Stomach (tissue), 8 donors: ENCODE measurements at regions not wholly inside any gene's neighbourhood (a gene's known extent, or its start where the extent isn't known, plus 50 kb on each side); places are given as distances from the start of the nearest gene placed in this dataset.

Source experiments
- DNase-seq, 2 donors: peaks; one replicate each; pipeline versions ENCODE4 v3.0.0 to v3.0.0-alpha.2; 2013 to 2019
- H3K27ac ChIP-seq, 5 donors: fragments of 200-600 bp in 4 of 5; sonication (generic) in 4 of 5; one replicate each; pipeline ENCODE4 v1.5.1; 2013 to 2019; ENCODE audit warnings: mild to moderate bottlenecking in 1 of 5, moderate library complexity in 1 of 5
- H3K27me3 ChIP-seq, 3 donors: fragments of 200-600 bp; sonication (generic); one replicate each; pipeline ENCODE4 v1.5.1; 2017 to 2019; ENCODE audit warnings: mixed run types in 1 of 3
- H3K36me3 ChIP-seq, 4 donors: fragments of 200-600 bp; sonication (generic); 1 replicate in 3 of 4; 2 replicates in 1 of 4; pipeline ENCODE4 v1.5.1; 2016 to 2019
- H3K4me1 ChIP-seq, 4 donors: fragments of 200-600 bp; sonication (generic); one replicate each; pipeline ENCODE4 v1.5.1; 2016 to 2019
- H3K4me3 ChIP-seq, 4 donors: fragments of 200-600 bp; sonication (generic) in 3 of 4; one replicate each; pipeline ENCODE4 v1.5.1; 2016 to 2019; ENCODE audit warnings: mild to moderate bottlenecking in 1 of 4
- H3K9me3 ChIP-seq, 4 donors: fragments of 200-600 bp; sonication (generic); one replicate each; pipeline ENCODE4 v1.5.1; 2016 to 2019
- CTCF ChIP-seq, 7 experiments: fragments of 450-650 bp in 4 of 7; fragments of 200-600 bp in 3 of 7; sonication (generic) in 3 of 7; IDR thresholded peaks; one replicate each; pipeline ENCODE4 v1.5.1; 2016 to 2019; ENCODE audit warnings: antibody characterized with exemption in 7 of 7, control low read depth in 2 of 7, mild to moderate bottlenecking in 1 of 7
- EP300 ChIP-seq: sonication (generic); formaldehyde crosslinking; IDR thresholded peaks from one replicate; pipeline ENCODE4 v1.6.1; 2017; ENCODE audit warnings: antibody characterized with exemption
- POLR2A ChIP-seq, 4 donors: fragments of 450-650 bp; IDR thresholded peaks; one replicate each; pipeline ENCODE4 v1.6.1; 2016; ENCODE audit warnings: antibody characterized with exemption in 4 of 4, control low read depth in 2 of 4, mild to moderate bottlenecking in 1 of 4, moderate library complexity in 1 of 4
- POLR2AphosphoS5 ChIP-seq, 3 donors: sonication (generic); formaldehyde crosslinking; IDR thresholded peaks; one replicate each; pipeline ENCODE4 v1.6.1; 2016; ENCODE audit warnings: antibody characterized with exemption in 3 of 3
- WGBS, 5 donors: extraction: QIAGEN DNeasy Blood & Tissue Kit in 3 of 5; methylation state at CpG; one replicate each; pipeline versions ENCODE4 v1.1.5 to v1.1.7; 2013 to 2018; 5-methylcytosine and 5-hydroxymethylcytosine counted together
- intact Hi-C: fragments of 100-400 bp; cut with DNase I; formaldehyde crosslinking; loops from one replicate; pipeline ENCODE4 v1.15.1; 2023; ENCODE audit warnings: low total_unique reads
- donor health status: healthy with polysubstance abuse.
- donor health status: Bipolar disorder and iron deficiency.
- donor health status: healthy.

DNA sequence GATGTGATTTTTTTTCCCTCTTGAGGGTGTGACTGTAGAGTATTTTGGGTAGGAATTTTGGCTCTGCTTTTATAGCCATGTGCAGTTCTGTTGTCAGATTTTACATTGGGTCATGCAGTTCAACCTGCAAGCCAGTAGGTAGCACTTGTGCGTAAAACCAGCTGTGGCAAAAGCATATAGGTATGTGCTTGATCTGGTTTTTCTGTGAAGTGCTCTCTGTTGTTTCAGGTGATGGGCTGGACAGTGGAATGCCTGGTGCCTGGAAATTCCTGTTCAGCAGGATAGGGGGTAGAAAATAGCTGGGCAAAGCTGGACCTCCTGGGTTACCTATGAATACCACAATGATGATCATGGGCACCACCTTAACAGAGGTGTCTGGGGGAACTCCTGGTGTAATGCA, 584.2 kb upstream of the PCDH10 start:
- Histone ChIP-seq H3K4me3 (no peak overlapping the region), H3K36me3 (no peaks in the 10 kb centered on the region), H3K27ac (no peak overlapping the region), H3K9me3 (peaks cover 0 to 13% (median 4%) of the 10 kb centered on the region in 4 donors), H3K27me3 (no peaks in the 10 kb centered on the region), H3K4me1 (no peaks in the 10 kb centered on the region)
- intact Hi-C loops = no loop called here
- WGBS, 5 donors = 59 to 100% (median 77%) methylated on average over 1 of the region's 1 CpG
- DNase-seq = no peak
- TF ChIP-seq EP300 = no peak
- TF ChIP-seq POLR2A (IDR thresholded peaks at IDR 0.05) = no peak
- TF ChIP-seq POLR2AphosphoS5 (IDR thresholded peaks at IDR 0.05) = no peak
- no peak for TF ChIP-seq CTCF (IDR thresholded peaks at IDR 0.05)

DNA sequence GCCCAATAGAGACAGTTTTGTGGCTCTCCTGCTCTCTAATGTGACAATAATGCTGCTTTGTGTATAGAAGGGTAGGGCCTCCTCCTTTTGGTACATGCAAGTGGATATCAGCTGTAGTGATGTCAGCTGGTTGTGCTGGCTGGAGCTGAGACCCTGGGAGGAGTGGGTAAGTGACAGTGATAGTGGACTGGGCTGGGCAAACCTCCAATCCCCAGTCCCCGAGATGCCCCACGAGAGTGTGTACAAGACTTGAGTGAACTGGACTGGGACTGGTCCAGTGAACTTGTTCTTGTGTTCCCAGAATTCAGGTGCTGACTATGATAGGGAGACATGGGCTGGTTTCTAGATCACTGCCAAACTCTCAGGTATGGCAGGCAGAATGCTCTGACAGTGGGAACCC, 583.6 kb upstream of the PCDH10 start:
- WGBS, 5 donors = 71 to 95% (median 87%) methylated on average over 2 of the region's 2 CpGs; no CpG with 5 or more reads in 1 of the 5 donors
- intact Hi-C loops = no loop called here
- no peak for TF ChIP-seq POLR2AphosphoS5 (IDR thresholded peaks at IDR 0.05)
- TF ChIP-seq CTCF (IDR thresholded peaks at IDR 0.05) = no peak
- TF ChIP-seq POLR2A (IDR thresholded peaks at IDR 0.05) = no peak
- TF ChIP-seq EP300 = no peak
- Histone ChIP-seq H3K36me3 (no peaks in the 10 kb centered on the region), H3K27me3 (no peaks in the 10 kb centered on the region), H3K4me3 (no peak overlapping the region), H3K27ac (no peak overlapping the region), H3K9me3 (peaks cover 0 to 13% (median 4%) of the 10 kb centered on the region in 4 donors), H3K4me1 (no peaks in the 10 kb centered on the region)
- DNase-seq = no peak

- intact Hi-C loops = no loop called here
- H3K27ac ChIP-seq = no peak overlapping the region
These were observed 576.9 kb upstream of the PCDH10 start for GRCh38 chr4:132572210-132572609.

DNA sequence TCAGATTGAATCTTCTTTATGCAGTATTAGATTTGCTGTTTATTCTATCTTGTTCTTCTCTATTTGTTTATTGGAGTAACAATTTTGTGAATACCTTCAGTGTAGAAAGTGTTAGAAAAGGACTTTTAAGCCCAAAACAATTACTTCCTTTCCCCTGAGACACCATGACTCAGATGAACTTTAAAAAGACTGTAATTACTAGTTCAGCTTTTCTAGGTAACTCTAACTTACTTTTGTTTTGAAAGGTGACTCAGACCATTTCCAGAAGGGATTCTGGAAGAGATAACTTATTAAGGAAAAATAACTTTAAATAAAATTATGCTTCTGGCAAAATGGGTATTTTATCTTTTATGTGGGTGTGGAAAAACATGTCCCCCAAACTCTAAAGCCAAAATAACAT, 561.5 kb upstream of the PCDH10 start:
- peaks cover 0 to 3% (median 0%) of the 10 kb centered on the region in 4 donors for H3K9me3 ChIP-seq
- TF ChIP-seq POLR2A (IDR thresholded peaks at IDR 0.05) (no peak), POLR2AphosphoS5 (IDR thresholded peaks at IDR 0.05) (no peak), CTCF (IDR thresholded peaks at IDR 0.05) (no peak), EP300 (no peak)
- no peaks in the 10 kb centered on the region for H3K4me1 ChIP-seq
- intact Hi-C loops = no loop called here
- H3K27ac ChIP-seq = no peak overlapping the region
- no peaks in the 10 kb centered on the region for H3K27me3 ChIP-seq
- H3K36me3 ChIP-seq = no peaks in the 10 kb centered on the region
- no peak overlapping the region for H3K4me3 ChIP-seq
- DNase-seq = no peak

More at GRCh38 chr4:132572210-132572609, 576.9 kb upstream of the PCDH10 start:
- TF ChIP-seq EP300 (no peak), POLR2A (IDR thresholded peaks at IDR 0.05) (no peak), CTCF (IDR thresholded peaks at IDR 0.05) (no peak), POLR2AphosphoS5 (IDR thresholded peaks at IDR 0.05) (no peak)
- WGBS, 5 donors = 36 to 55% (median 44%) methylated on average over 6 of the region's 6 CpGs
- peak in 1 of 2 donors; percentile 19 for DNase-seq
- Histone ChIP-seq H3K4me1 (no peaks in the 10 kb centered on the region), H3K9me3 (no peaks in the 10 kb centered on the region), H3K36me3 (no peaks in the 10 kb centered on the region), H3K4me3 (no peak overlapping the region), H3K27me3 (no peaks in the 10 kb centered on the region)
